ENCODE measurements at regions not wholly inside any gene's neighbourhood (a gene's known extent, or its start where the extent isn't known, plus 50 kb on each side); places are given as distances from the start of the nearest gene placed in this dataset.

- ATAC-seq (replicated peaks; ENCODE audit: extremely low read depth, poor library complexity, severe bottlenecking) (no peak), DNase-seq (ENCODE audit: low spot score in 2 of 2) (no peak)
- Mint-ChIP-seq H3K36me3 (ENCODE audit: insufficient read depth) (no peaks in the 10 kb centered on the region), H3K4me3 (no peak overlapping the region), H3K9me3 (no peaks in the 10 kb centered on the region), H3K27me3 (peaks cover 54% of the 10 kb centered on the region), H3K4me1 (no peaks in the 10 kb centered on the region), H3K27ac (ENCODE audit: low read depth) (no peak overlapping the region)
These were observed 83.8 kb upstream of the METAP2 start for GRCh38 chr12:95390192-95390591.

DNA sequence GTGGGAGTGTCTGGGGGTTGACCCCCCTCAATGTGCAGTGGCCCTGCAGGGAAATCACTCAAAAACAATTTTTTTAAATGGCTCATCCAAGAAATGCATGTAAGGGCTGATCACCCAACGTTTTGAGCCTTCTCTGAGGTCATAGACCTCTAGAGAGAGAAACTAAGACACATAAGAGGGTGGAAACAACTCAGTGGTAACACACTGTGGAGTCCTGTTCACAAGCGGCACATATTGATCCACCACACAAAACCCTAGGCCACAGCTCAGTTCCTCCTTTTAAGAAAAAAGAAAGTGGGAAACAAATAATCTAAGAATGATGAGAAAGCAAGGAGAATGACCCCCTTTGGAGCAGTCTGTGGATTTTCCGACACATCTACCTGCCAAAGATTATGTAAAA lies 83.0 kb upstream of the METAP2 start:
- no peak overlapping the region for H3K27ac Mint-ChIP-seq (ENCODE audit: low read depth)
- H3K36me3 Mint-ChIP-seq (ENCODE audit: insufficient read depth), result no peaks in the 10 kb centered on the region
- H3K4me1 Mint-ChIP-seq, result no peaks in the 10 kb centered on the region
- DNase-seq (ENCODE audit: low spot score in 2 of 2) (no peak), ATAC-seq (replicated peaks; ENCODE audit: extremely low read depth, poor library complexity, severe bottlenecking) (no peak)
- H3K4me3 Mint-ChIP-seq, result no peak overlapping the region
- H3K9me3 Mint-ChIP-seq, result no peaks in the 10 kb centered on the region
- H3K27me3 Mint-ChIP-seq, result peaks cover 61% of the 10 kb centered on the region

- H3K36me3 Mint-ChIP-seq (ENCODE audit: insufficient read depth), result no peaks in the 10 kb centered on the region
- H3K27me3 Mint-ChIP-seq, result peaks cover 79% of the 10 kb centered on the region
- DNase-seq (ENCODE audit: low spot score in 2 of 2), result no peak
- H3K27ac Mint-ChIP-seq (ENCODE audit: low read depth), result no peak overlapping the region
- H3K4me3 Mint-ChIP-seq, result no peak overlapping the region
- no peaks in the 10 kb centered on the region for H3K9me3 Mint-ChIP-seq
- no peaks in the 10 kb centered on the region for H3K4me1 Mint-ChIP-seq
- no peak for ATAC-seq (replicated peaks; ENCODE audit: extremely low read depth, poor library complexity, severe bottlenecking)
These were observed 80.7 kb upstream of the METAP2 start for GRCh38 chr12:95393191-95393790.

DNA sequence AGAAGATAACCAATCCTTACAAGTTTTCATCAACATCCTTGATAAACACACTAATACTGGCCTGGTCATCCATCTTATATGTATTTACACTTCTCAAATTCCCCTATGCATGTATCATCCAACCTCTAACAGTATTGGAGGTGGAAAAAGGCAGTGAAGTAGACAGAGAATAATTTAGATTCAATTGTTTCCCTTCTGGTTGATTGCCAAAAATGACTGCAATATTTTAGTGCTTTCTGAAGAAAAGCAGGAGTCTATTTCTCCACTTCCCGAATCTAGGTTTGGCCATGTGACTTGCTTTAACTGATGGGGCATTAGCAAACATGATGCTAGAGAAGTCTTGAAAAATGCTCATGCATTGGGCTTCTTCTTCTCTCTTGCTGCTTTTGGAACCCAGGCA lies 78.3 kb upstream of the METAP2 start:
- H3K36me3 Mint-ChIP-seq (ENCODE audit: insufficient read depth), result no peaks in the 10 kb centered on the region
- ATAC-seq (replicated peaks; ENCODE audit: extremely low read depth, poor library complexity, severe bottlenecking), result no peak
- H3K9me3 Mint-ChIP-seq, result no peaks in the 10 kb centered on the region
- no peak overlapping the region for H3K27ac Mint-ChIP-seq (ENCODE audit: low read depth)
- DNase-seq (ENCODE audit: low spot score in 2 of 2), result no peak
- no peaks in the 10 kb centered on the region for H3K4me1 Mint-ChIP-seq
- no peak overlapping the region for H3K4me3 Mint-ChIP-seq
- H3K27me3 Mint-ChIP-seq, result peaks cover 72% of the 10 kb centered on the region

GRCh38 chr12:95396849-95397468 lies 77.0 kb upstream of the METAP2 start:
- H3K27ac Mint-ChIP-seq (ENCODE audit: low read depth), result no peak overlapping the region
- H3K4me1 Mint-ChIP-seq, result no peaks in the 10 kb centered on the region
- ATAC-seq (replicated peaks; ENCODE audit: extremely low read depth, poor library complexity, severe bottlenecking), result no peak
- H3K27me3 Mint-ChIP-seq, result peaks cover 70% of the 10 kb centered on the region
- no peak for DNase-seq (ENCODE audit: low spot score in 2 of 2)
- no peaks in the 10 kb centered on the region for H3K36me3 Mint-ChIP-seq (ENCODE audit: insufficient read depth)
- H3K4me3 Mint-ChIP-seq, result no peak overlapping the region
- H3K9me3 Mint-ChIP-seq, result no peaks in the 10 kb centered on the region

DNA sequence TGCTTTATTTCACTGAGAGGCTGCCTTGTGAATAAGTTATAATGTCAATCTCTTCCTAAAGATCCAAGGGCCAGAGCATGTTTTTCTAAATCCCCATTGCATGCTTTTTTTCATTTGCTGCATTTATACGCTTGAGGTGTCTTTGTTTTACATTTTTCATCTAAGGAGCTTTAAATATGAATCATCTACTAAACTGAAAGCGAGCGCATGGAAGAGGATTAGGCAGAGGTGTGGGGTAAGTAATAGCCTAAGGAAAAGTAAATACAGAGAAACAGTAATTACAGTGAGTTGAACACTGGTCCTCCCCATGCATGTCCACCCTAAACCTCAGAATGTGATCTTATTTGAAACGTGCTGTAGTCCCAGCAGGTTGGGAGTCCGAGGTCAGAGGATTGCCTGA lies 76.4 kb upstream of the METAP2 start:
- H3K27me3 Mint-ChIP-seq, result peaks cover 71% of the 10 kb centered on the region
- no peaks in the 10 kb centered on the region for H3K4me1 Mint-ChIP-seq

DNA sequence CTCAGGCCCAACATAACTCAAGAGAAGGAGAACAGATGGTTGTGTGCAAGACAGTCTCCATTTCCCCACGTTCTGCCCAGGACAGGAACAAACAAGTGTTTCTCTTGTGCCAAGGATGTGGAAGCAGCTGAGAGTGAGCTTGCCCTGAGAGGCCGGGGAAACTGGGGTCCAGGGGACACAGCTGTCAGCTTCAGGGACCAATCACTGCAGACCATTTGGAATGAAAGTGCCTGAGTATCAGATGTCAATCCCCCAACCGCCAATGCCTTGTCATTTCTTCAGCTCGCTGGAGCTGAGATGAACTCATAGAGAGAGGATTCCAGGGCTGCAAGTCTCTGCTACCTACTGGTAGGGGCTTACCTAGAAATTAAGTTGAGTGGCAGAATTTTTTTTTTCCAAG lies 71.9 kb upstream of the METAP2 start:
- no peak for DNase-seq (ENCODE audit: low spot score in 2 of 2)
- peaks cover 50% of the 10 kb centered on the region for H3K27me3 Mint-ChIP-seq
- H3K9me3 Mint-ChIP-seq, result no peaks in the 10 kb centered on the region
- H3K4me1 Mint-ChIP-seq, result no peaks in the 10 kb centered on the region
- ATAC-seq (replicated peaks; ENCODE audit: extremely low read depth, poor library complexity, severe bottlenecking), result no peak
- H3K4me3 Mint-ChIP-seq, result no peak overlapping the region
- H3K36me3 Mint-ChIP-seq (ENCODE audit: insufficient read depth), result peaks cover 3% of the 10 kb centered on the region
- H3K27ac Mint-ChIP-seq (ENCODE audit: low read depth), result no peak overlapping the region

More for the DNA sequence above, 76.4 kb upstream of the METAP2 start:
- ATAC-seq (replicated peaks; ENCODE audit: extremely low read depth, poor library complexity, severe bottlenecking) (no peak), DNase-seq (ENCODE audit: low spot score in 2 of 2) (no peak)
- no peaks in the 10 kb centered on the region for H3K36me3 Mint-ChIP-seq (ENCODE audit: insufficient read depth)
- H3K27ac Mint-ChIP-seq (ENCODE audit: low read depth), result no peak overlapping the region
- no peaks in the 10 kb centered on the region for H3K9me3 Mint-ChIP-seq
- H3K4me3 Mint-ChIP-seq, result no peak overlapping the region

DNA sequence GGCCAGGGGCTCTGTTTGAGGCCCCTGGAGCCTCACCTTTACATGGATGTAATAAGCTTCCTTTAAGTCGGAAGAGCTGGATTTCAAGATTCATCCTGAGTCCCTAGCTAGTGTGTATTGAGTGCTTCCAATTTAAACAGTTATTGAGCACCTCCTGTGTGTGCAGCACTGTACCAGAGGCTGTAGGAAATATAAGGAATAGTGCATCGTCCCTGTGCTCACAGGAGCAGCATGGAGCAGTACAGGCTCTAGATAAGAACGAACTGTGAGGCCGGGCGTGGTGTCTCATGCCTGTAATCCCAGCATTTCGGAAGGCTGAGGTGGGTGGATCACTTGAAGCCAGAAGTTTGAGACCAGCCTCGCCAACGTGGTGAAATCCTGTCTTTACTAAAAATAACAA lies 65.8 kb upstream of the METAP2 start:
- H3K9me3 Mint-ChIP-seq, result no peaks in the 10 kb centered on the region
- H3K4me3 Mint-ChIP-seq, result no peak overlapping the region
- no peak overlapping the region for H3K27ac Mint-ChIP-seq (ENCODE audit: low read depth)
- H3K36me3 Mint-ChIP-seq (ENCODE audit: insufficient read depth), result peaks cover 1% of the 10 kb centered on the region
- ATAC-seq (replicated peaks; ENCODE audit: extremely low read depth, poor library complexity, severe bottlenecking) (no peak), DNase-seq (ENCODE audit: low spot score in 2 of 2) (no peak)
- peaks cover 50% of the 10 kb centered on the region for H3K27me3 Mint-ChIP-seq
- H3K4me1 Mint-ChIP-seq, result no peaks in the 10 kb centered on the region

GRCh38 chr12:95411057-95411456 lies 62.9 kb upstream of the METAP2 start:
- ATAC-seq (replicated peaks; ENCODE audit: extremely low read depth, poor library complexity, severe bottlenecking) (no peak), DNase-seq (ENCODE audit: low spot score in 2 of 2) (no peak)
- peaks cover 37% of the 10 kb centered on the region for H3K27me3 Mint-ChIP-seq
- H3K36me3 Mint-ChIP-seq (ENCODE audit: insufficient read depth), result peaks cover 1% of the 10 kb centered on the region
- no peak overlapping the region for H3K4me3 Mint-ChIP-seq
- no peak overlapping the region for H3K27ac Mint-ChIP-seq (ENCODE audit: low read depth)
- H3K4me1 Mint-ChIP-seq, result no peaks in the 10 kb centered on the region
- H3K9me3 Mint-ChIP-seq, result no peaks in the 10 kb centered on the region

DNA sequence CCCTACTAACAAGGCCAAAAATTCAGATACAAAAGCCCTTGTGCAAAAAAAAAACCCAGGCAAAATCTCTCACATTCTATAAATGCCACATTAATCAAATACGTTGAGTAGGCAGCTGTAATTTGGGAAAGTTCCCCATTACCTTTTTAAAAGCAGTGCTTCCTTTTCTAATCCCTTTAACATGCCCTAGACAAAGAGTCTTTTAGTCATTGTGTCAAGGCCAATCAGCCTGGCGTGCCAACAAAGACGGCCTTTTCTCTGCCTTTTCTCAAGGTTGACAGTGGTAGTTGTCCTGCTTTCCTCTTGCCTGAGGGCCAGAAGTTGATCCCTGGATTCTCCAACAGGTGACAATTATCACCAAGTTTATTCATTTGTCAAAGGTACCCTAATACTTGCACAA lies 62.5 kb upstream of the METAP2 start:
- DNase-seq (ENCODE audit: low spot score in 2 of 2) (no peak), ATAC-seq (replicated peaks; ENCODE audit: extremely low read depth, poor library complexity, severe bottlenecking) (no peak)
- H3K4me3 Mint-ChIP-seq, result no peak overlapping the region
- no peaks in the 10 kb centered on the region for H3K9me3 Mint-ChIP-seq
- H3K27ac Mint-ChIP-seq (ENCODE audit: low read depth), result no peak overlapping the region
- H3K4me1 Mint-ChIP-seq, result no peaks in the 10 kb centered on the region
- H3K27me3 Mint-ChIP-seq, result peaks cover 37% of the 10 kb centered on the region
- no peaks in the 10 kb centered on the region for H3K36me3 Mint-ChIP-seq (ENCODE audit: insufficient read depth)

- Mint-ChIP-seq H3K4me3 (no peak overlapping the region), H3K27me3 (peaks cover 35% of the 10 kb centered on the region), H3K27ac (ENCODE audit: low read depth) (no peak overlapping the region), H3K36me3 (ENCODE audit: insufficient read depth) (no peaks in the 10 kb centered on the region), H3K4me1 (no peaks in the 10 kb centered on the region), H3K9me3 (no peaks in the 10 kb centered on the region)
- DNase-seq (ENCODE audit: low spot score in 2 of 2) (no peak), ATAC-seq (replicated peaks; ENCODE audit: extremely low read depth, poor library complexity, severe bottlenecking) (no peak)
These were observed 61.3 kb upstream of the METAP2 start for GRCh38 chr12:95412482-95413311.

GRCh38 chr12:95413576-95413975 lies 60.4 kb upstream of the METAP2 start:
- DNase-seq (ENCODE audit: low spot score in 2 of 2) (no peak), ATAC-seq (replicated peaks; ENCODE audit: extremely low read depth, poor library complexity, severe bottlenecking) (no peak)
- Mint-ChIP-seq H3K27me3 (peaks cover 28% of the 10 kb centered on the region), H3K4me1 (no peaks in the 10 kb centered on the region), H3K4me3 (no peak overlapping the region), H3K27ac (ENCODE audit: low read depth) (no peak overlapping the region), H3K36me3 (ENCODE audit: insufficient read depth) (no peaks in the 10 kb centered on the region), H3K9me3 (no peaks in the 10 kb centered on the region)

GRCh38 chr12:95415451-95415850 lies 58.5 kb upstream of the METAP2 start:
- no peak for ATAC-seq (replicated peaks; ENCODE audit: extremely low read depth, poor library complexity, severe bottlenecking)
- H3K36me3 Mint-ChIP-seq (ENCODE audit: insufficient read depth), result no peaks in the 10 kb centered on the region
- no peak overlapping the region for H3K4me3 Mint-ChIP-seq
- H3K9me3 Mint-ChIP-seq, result no peaks in the 10 kb centered on the region
- no peaks in the 10 kb centered on the region for H3K4me1 Mint-ChIP-seq
- DNase-seq (ENCODE audit: low spot score in 2 of 2), result no peak
- H3K27me3 Mint-ChIP-seq, result peaks cover 17% of the 10 kb centered on the region
- no peak overlapping the region for H3K27ac Mint-ChIP-seq (ENCODE audit: low read depth)
